SK-N-SH treated with all-trans-retinoic acid at 6 μM for 48 hours (cell line): ENCODE measurements at regions not wholly inside any gene's neighbourhood (a gene's known extent, or its start where the extent isn't known, plus 50 kb on each side); places are given as distances from the start of the nearest gene placed in this dataset.

ENCODE experiments used
- ARNTL ChIP-seq: fragments of 450-650 bp; formaldehyde crosslinking; IDR thresholded peaks from 2 replicates; pipeline ENCODE4 v1.5.0; 2020; ENCODE audit warnings: low read depth, mild to moderate bottlenecking, moderate library complexity, borderline replicate concordance
- BACH2 ChIP-seq: fragments of 250-450 bp; sonication (Bioruptor Pico); IDR thresholded peaks from 2 replicates; pipeline ENCODE4 v1.9.0; 2021; ENCODE audit warnings: mild to moderate bottlenecking, borderline replicate concordance
- GLIS3 ChIP-seq: fragments of 250-450 bp; sonication (Bioruptor Pico); IDR thresholded peaks from 2 replicates; pipeline ENCODE4 v1.5.0; 2020; ENCODE audit warnings: mild to moderate bottlenecking, moderate library complexity
- ISL1 ChIP-seq: fragments of 250-450 bp; sonication (Bioruptor Pico); IDR thresholded peaks from 2 replicates; pipeline ENCODE4 v2.1.2; 2022; ENCODE audit warnings: mild to moderate bottlenecking, moderate library complexity
- OSR1 ChIP-seq: fragments of 250-450 bp; sonication (Bioruptor Pico); IDR thresholded peaks from 2 replicates; pipeline ENCODE4 v1.8.0; 2022; ENCODE audit warnings: moderate library complexity, mild to moderate bottlenecking, inconsistent platforms
- PPARA ChIP-seq: fragments of 250-450 bp; sonication (Bioruptor Pico); IDR thresholded peaks from 2 replicates; pipeline ENCODE4 v1.5.0; 2020; ENCODE audit warnings: mild to moderate bottlenecking, borderline replicate concordance
- SNAI2 ChIP-seq: fragments of 250-450 bp; sonication (Bioruptor Pico); IDR thresholded peaks from 2 replicates; pipeline ENCODE4 v1.5.0; 2020; ENCODE audit warnings: mild to moderate bottlenecking, moderate library complexity
- ZFP3 ChIP-seq: fragments of 250-450 bp; sonication (Bioruptor Pico); IDR thresholded peaks from 2 replicates; pipeline ENCODE4 v1.5.0; 2020; ENCODE audit warnings: mild to moderate bottlenecking, moderate library complexity
- ZFP30 ChIP-seq: fragments of 450-650 bp; formaldehyde crosslinking; IDR thresholded peaks from 2 replicates; pipeline ENCODE4 v1.5.0; 2022; ENCODE audit warnings: mild to moderate bottlenecking, moderate library complexity
- ZNF565 ChIP-seq: fragments of 450-650 bp; formaldehyde crosslinking; conservative IDR thresholded peaks from 2 replicates; pipeline ENCODE4 v1.5.0; 2020; ENCODE audit warnings: low read depth, mild to moderate bottlenecking, moderate library complexity
- ZNF8 ChIP-seq: fragments of 450-650 bp; formaldehyde crosslinking; IDR thresholded peaks from 2 replicates; pipeline ENCODE4 v1.5.0; 2020; ENCODE audit warnings: mild to moderate bottlenecking, moderate library complexity

DNA sequence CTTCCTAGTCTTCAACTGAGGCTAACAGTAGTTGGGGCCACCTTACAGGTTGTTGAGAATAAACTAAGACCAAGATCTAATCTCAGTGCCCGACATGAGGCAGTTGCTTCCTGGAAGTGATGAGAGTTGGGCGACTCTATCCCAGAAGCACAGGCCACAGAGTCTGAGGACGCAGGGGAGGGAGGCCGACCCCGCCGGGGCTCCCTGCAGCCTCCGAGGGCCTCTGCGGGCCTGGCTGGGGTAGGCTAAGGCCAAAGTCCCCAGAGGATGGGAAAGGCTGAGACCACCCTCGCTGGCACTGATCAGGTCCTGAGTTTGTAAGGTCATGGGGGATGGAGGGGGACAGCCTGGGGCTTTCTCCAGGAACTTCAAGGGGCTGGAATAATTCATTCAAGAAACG, 74.0 kb downstream of the ENGASE start:
- TF ChIP-seq OSR1 (CRISPR knock-in tag), result no peak
- TF ChIP-seq ZNF565 (CRISPR knock-in tag), result no peak
- TF ChIP-seq BACH2 (CRISPR knock-in tag), result no peak
- no peak for TF ChIP-seq ZFP30 (CRISPR knock-in tag)
- TF ChIP-seq ZFP3 (CRISPR knock-in tag), result no peak
- no peak for TF ChIP-seq ISL1
- no peak for TF ChIP-seq PPARA (CRISPR knock-in tag)
- TF ChIP-seq ARNTL, result no peak
- TF ChIP-seq GLIS3 (CRISPR knock-in tag), result no peak
- no peak for TF ChIP-seq SNAI2
- no peak for TF ChIP-seq ZNF8 (CRISPR knock-in tag)
